ENCODE measurements at regions not wholly inside any gene's neighbourhood (a gene's known extent, or its start where the extent isn't known, plus 50 kb on each side); places are given as distances from the start of the nearest gene placed in this dataset.

- CTCF ChIA-PET, result interaction anchor here (0.7 to 3.3 kb wide), 6 partner anchors 9 to 578 kb away, joined by 3 to 19 read pairs (median 4); no protein-coding TSS in a partner anchor
- Mint-ChIP-seq H3K27ac (no peak overlapping the region), H3K4me1 (peaks cover 4% of the 10 kb centered on the region), H3K27me3 (peaks cover 12% of the 10 kb centered on the region), H3K9me3 (no peaks in the 10 kb centered on the region), H3K36me3 (no peaks in the 10 kb centered on the region), H3K4me3 (no peak overlapping the region)
- DNase-seq, result peak; percentile 55
Measured at GRCh38 chr6:169950558-169950957, 199.1 kb downstream of the ERMARD start.

DNA sequence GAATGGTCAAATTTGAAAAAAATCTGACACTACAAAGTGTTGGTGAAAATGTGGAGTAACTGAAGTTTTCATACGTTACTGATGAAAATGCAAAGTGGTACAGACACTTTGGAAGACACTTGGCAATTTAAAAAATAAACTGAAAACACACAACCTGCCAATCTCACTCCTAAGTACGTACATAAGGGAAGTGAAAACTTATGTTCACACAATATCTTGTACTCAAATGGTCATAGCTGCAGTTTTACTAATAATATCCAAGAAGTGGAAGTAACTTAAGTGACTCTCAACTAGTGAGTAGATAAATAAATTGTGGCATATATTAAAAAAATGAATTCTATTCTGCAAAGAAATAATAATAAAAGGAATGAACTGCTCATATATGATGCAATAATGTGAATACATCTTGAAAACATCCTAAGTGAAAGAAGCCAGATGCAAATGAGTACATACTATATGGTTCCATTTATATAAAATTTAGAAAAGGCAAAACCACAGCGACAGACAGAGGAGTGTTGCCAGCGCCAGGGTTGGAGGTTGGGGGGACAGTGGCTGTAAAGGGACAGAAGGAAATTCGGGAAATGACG is 198.2 kb downstream of the ERMARD start:
- H3K27ac Mint-ChIP-seq, result no peak overlapping the region
- H3K27me3 Mint-ChIP-seq, result peaks cover 18% of the 10 kb centered on the region
- no peaks in the 10 kb centered on the region for H3K36me3 Mint-ChIP-seq
- H3K9me3 Mint-ChIP-seq, result no peaks in the 10 kb centered on the region
- CTCF ChIA-PET, result interaction anchor here (0.7 to 3.3 kb wide), 5 partner anchors 8 to 567 kb away, joined by 3 to 19 read pairs (median 4); no protein-coding TSS in a partner anchor
- no peak overlapping the region for H3K4me3 Mint-ChIP-seq
- H3K4me1 Mint-ChIP-seq, result peaks cover 4% of the 10 kb centered on the region
- no peak for DNase-seq

DNA sequence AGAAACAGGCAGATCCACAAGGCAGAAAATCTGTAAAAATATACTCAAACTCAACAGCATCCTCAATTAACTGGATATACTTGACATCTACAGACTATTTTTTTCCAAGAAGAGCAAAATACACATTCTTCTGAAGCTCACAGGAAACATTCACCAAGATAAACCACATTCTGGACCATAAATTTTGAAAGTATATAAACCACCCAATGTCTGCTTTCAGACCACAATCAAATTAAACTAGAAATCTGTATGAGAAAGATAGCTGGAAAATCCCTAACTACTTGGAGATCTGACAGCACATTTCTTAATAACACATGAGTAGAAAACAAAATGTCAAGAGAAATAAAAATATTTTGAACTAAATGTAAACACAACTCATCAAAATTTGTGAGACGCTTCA is 195.5 kb downstream of the ERMARD start:
- peaks cover 1% of the 10 kb centered on the region for H3K9me3 Mint-ChIP-seq
- H3K4me1 Mint-ChIP-seq, result peaks cover 4% of the 10 kb centered on the region
- no peak for DNase-seq
- no peaks in the 10 kb centered on the region for H3K36me3 Mint-ChIP-seq
- H3K27ac Mint-ChIP-seq, result no peak overlapping the region
- peaks cover 16% of the 10 kb centered on the region for H3K27me3 Mint-ChIP-seq
- CTCF ChIA-PET, result interaction anchor here (1.3 kb wide), 1 partner anchor 15 kb away, joined by 3 read pairs; no protein-coding TSS in a partner anchor
- no peak overlapping the region for H3K4me3 Mint-ChIP-seq

DNA sequence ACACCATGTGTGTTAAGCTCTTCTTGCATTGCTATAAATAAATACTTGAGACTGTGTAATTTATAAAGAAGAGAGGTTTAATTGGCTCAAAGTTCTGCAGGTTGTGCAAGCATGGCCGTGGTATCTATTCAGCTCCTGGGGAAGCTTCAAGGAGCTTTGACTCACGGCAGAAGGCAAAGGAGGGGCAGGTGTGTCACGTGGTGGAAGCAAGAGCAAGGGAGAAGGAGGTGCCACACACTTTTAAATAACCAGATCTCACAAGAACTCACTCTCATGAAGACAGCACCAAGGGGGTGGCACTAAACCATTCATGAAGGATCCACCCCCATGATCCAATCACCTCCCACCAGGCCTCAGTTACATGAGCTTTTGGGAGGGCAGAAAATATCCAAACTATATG is 193.7 kb downstream of the ERMARD start:
- no peak for DNase-seq
- Mint-ChIP-seq H3K36me3 (no peaks in the 10 kb centered on the region), H3K27me3 (peaks cover 20% of the 10 kb centered on the region), H3K27ac (no peak overlapping the region), H3K4me3 (no peak overlapping the region), H3K9me3 (peaks cover 1% of the 10 kb centered on the region), H3K4me1 (peaks cover 4% of the 10 kb centered on the region)
- CTCF ChIA-PET, result no interaction called here

DNA sequence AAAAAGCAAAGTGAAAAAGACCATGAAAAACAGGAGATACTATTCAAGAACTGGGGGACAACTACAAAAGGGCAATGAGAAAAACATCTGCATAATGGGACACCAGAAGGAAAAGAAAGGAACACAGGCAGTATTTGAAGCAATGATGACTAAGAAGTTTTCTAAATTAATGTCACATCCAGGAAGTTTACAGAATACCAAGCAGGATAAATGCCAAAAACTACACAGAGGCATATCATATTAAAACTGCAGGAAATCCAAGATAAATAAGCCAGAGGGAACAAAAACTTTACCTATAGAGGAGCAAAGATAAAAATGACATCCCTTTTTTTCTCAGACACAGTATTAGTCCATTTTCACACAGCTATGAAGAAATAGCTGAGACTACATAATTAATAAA is 193.0 kb downstream of the ERMARD start:
- DNase-seq, result no peak
- CTCF ChIA-PET, result no interaction called here
- Mint-ChIP-seq H3K4me3 (no peak overlapping the region), H3K4me1 (peaks cover 4% of the 10 kb centered on the region), H3K27me3 (peaks cover 20% of the 10 kb centered on the region), H3K36me3 (no peaks in the 10 kb centered on the region), H3K27ac (no peak overlapping the region), H3K9me3 (peaks cover 1% of the 10 kb centered on the region)

DNA sequence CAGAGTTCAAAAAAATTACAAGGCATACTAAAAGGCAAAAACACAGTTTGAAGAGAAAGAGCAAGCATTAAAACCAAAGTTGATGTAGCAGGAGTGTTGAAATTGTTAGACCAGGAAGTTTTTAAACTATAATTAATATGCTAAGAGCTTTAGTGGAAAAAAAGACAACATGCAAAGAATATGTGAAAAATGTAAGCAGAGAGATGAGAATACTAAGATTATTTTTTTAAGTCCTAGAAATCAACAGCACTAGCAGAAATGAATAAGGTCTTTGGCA is 192.6 kb downstream of the ERMARD start:
- H3K27me3 Mint-ChIP-seq, result peaks cover 20% of the 10 kb centered on the region
- H3K27ac Mint-ChIP-seq, result no peak overlapping the region
- CTCF ChIA-PET, result no interaction called here
- H3K4me1 Mint-ChIP-seq, result peaks cover 4% of the 10 kb centered on the region
- H3K4me3 Mint-ChIP-seq, result no peak overlapping the region
- H3K36me3 Mint-ChIP-seq, result no peaks in the 10 kb centered on the region
- peaks cover 1% of the 10 kb centered on the region for H3K9me3 Mint-ChIP-seq
- no peak for DNase-seq

DNA sequence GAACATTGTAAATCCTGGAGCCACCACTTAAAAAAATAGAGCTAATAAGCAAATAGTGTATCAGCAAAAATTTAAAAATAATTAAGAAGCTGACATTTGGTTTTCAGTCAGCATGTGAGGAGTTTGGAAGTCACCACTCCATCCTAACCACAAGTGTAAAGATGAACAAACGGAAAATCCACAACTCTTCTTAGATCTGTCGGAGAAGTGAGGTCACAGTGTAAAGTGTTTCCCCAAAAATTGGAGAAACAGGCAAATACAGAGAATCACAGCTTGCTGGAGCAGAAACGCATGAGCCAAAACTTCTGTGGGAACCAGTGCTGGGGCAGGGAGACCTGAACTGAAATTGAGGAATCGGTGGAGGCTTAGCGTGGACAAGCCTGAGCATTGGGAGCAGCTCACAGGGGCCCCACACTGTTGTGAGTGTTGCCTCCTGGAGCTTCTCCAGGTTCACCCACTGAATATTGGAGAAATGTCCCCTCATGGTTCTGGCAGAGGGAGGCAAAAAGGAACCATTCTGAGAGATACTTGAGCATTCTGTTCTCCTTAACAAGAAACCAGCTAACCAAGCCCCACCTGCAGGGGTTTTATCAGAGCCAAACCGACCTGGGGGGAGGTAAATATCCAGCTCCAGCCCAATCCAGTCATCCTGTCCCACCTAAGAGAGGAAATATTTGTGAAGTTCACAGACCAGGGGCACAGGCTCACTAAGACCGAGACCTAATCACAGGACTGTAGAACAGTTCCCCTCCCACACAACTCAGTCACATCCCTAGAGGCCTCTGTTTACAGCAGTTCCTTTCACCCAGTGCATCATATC is 192.0 kb downstream of the ERMARD start:
- H3K27ac Mint-ChIP-seq, result no peak overlapping the region
- H3K9me3 Mint-ChIP-seq, result peaks cover 1% of the 10 kb centered on the region
- no peak overlapping the region for H3K4me3 Mint-ChIP-seq
- DNase-seq, result no peak
- H3K4me1 Mint-ChIP-seq, result peaks cover 4% of the 10 kb centered on the region
- CTCF ChIA-PET, result interaction anchor here (0.7 kb wide), 1 partner anchor 1046 kb away, joined by 3 read pairs; no protein-coding TSS in a partner anchor
- no peaks in the 10 kb centered on the region for H3K36me3 Mint-ChIP-seq
- H3K27me3 Mint-ChIP-seq, result peaks cover 20% of the 10 kb centered on the region

GRCh38 chr6:169942173-169942572 is 190.8 kb downstream of the ERMARD start:
- Mint-ChIP-seq H3K36me3 (no peaks in the 10 kb centered on the region), H3K9me3 (peaks cover 1% of the 10 kb centered on the region), H3K27ac (no peak overlapping the region), H3K4me3 (no peak overlapping the region), H3K4me1 (peaks cover 4% of the 10 kb centered on the region), H3K27me3 (peaks cover 17% of the 10 kb centered on the region)
- DNase-seq, result no peak
- CTCF ChIA-PET, result interaction anchor here (1.3 kb wide), 1 partner anchor 8 kb away, joined by 3 read pairs; no protein-coding TSS in a partner anchor

DNA sequence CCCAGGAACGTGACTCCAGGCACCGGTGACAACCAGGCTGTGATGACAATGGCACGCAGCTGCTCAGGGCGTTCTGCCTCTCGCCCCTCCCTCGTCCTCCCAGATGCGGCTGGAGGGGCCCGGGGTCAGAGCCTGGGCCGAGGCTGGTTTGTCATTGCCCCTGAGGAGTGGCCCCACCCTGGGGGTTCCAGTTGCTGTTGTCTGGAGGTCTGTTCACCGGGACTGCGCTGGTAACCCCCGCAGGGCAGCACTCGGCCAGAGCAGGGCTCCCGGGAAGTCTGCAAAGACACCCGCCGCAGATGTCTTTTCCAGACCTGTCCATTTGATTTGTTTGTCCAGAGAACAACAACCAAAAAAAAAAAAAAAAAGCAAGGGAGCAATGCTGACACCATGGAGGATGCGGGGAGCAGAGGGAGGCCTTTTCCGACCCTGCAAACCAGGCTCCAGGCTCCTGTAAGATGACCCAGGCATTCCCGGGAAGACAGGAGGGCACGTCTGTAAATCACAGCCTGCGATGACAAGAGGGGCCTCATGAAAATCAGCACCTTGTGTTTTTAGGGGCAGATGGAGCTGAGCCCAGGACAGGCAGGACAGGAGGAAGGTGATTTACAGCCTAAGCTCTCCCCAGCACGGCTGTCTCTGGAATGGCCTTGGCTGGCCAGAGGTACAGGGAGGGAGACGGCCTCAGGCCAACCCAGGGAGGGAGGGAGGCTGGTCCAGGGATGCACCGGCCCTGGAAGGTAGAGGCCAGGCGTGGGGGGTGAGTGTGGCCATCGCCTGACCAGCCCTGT is 189.3 kb downstream of the ERMARD start:
- Mint-ChIP-seq H3K4me1 (no peaks in the 10 kb centered on the region), H3K9me3 (peaks cover 1% of the 10 kb centered on the region), H3K4me3 (no peak overlapping the region), H3K36me3 (no peaks in the 10 kb centered on the region), H3K27me3 (peaks cover 16% of the 10 kb centered on the region), H3K27ac (no peak overlapping the region)
- CTCF ChIA-PET, result no interaction called here
- DNase-seq, result no peak

GRCh38 chr6:169939554-169940164 is 188.2 kb downstream of the ERMARD start:
- CTCF ChIA-PET, result no interaction called here
- Mint-ChIP-seq H3K4me1 (no peaks in the 10 kb centered on the region), H3K27ac (no peak overlapping the region), H3K4me3 (no peak overlapping the region), H3K9me3 (peaks cover 1% of the 10 kb centered on the region), H3K36me3 (no peaks in the 10 kb centered on the region), H3K27me3 (peaks cover 9% of the 10 kb centered on the region)
- no peak for DNase-seq

GRCh38 chr6:169938731-169939130 is 187.3 kb downstream of the ERMARD start:
- H3K4me3 Mint-ChIP-seq, result no peak overlapping the region
- no peaks in the 10 kb centered on the region for H3K9me3 Mint-ChIP-seq

GRCh38 chr6:169938262-169938701 is 186.9 kb downstream of the ERMARD start:
- Mint-ChIP-seq H3K9me3 (no peaks in the 10 kb centered on the region), H3K4me3 (no peak overlapping the region), H3K27ac (no peak overlapping the region), H3K4me1 (no peaks in the 10 kb centered on the region), H3K36me3 (no peaks in the 10 kb centered on the region), H3K27me3 (peaks cover 4% of the 10 kb centered on the region)
- CTCF ChIA-PET, result no interaction called here
- DNase-seq, result no peak

More at GRCh38 chr6:169938731-169939130, 187.3 kb downstream of the ERMARD start:
- H3K27ac Mint-ChIP-seq, result no peak overlapping the region
- no peaks in the 10 kb centered on the region for H3K36me3 Mint-ChIP-seq
- no peaks in the 10 kb centered on the region for H3K4me1 Mint-ChIP-seq
- CTCF ChIA-PET, result no interaction called here
- H3K27me3 Mint-ChIP-seq, result peaks cover 8% of the 10 kb centered on the region
- no peak for DNase-seq

DNA sequence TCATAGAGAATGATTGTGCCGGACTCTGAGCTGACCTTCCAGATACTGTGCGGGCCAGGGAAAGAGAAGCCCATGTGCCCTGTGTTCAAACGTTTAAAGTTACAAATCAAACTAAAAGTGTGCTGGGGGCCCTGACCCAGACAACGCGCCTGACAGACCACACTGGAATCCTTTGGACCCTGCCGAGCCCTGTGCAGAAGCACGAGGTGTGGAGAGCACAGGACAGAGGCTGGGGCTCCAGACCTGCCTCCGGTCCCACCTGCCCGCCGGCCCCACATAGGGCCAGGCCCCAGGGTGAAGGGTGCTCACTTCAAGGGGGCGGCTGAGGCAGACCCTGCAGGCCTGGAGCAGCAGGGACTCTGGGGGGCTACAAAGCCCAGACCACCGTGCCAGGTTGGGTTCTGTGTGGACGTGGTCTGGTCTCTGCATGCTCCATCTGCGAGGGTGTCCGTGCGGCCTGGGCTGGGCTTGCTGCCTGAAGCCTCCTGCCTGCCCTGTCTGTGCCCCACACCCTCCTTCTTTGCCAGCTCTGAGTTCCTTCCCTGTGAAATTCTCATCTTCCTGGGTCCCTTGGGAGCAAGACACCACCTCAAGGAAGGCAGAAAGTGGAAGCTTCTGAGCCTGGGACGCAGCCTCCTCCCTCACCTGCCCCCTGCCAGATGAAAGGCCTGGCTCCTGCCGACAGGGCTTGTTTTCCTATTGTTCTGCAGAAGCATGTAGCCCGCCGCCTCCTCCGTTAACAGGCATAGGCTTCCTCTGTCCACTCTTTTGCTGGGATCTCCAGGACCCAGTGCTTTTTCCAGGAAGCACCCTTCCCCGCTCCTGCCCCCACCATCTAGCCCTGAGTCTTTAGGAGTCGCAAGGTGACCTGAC is 186.2 kb downstream of the ERMARD start:
- peaks cover 4% of the 10 kb centered on the region for H3K27me3 Mint-ChIP-seq
- no peaks in the 10 kb centered on the region for H3K36me3 Mint-ChIP-seq
- H3K9me3 Mint-ChIP-seq, result no peaks in the 10 kb centered on the region
- CTCF ChIA-PET, result interaction anchor here (0.9 kb wide), 1 partner anchor 106 kb away, joined by 3 read pairs; no protein-coding TSS in a partner anchor
- H3K4me3 Mint-ChIP-seq, result no peak overlapping the region
- no peak overlapping the region for H3K27ac Mint-ChIP-seq
- no peak for DNase-seq
- H3K4me1 Mint-ChIP-seq, result no peaks in the 10 kb centered on the region
